ENCODE measurements at regions not wholly inside any gene's neighbourhood (a gene's known extent, or its start where the extent isn't known, plus 50 kb on each side); places are given as distances from the start of the nearest gene placed in this dataset.

DNA sequence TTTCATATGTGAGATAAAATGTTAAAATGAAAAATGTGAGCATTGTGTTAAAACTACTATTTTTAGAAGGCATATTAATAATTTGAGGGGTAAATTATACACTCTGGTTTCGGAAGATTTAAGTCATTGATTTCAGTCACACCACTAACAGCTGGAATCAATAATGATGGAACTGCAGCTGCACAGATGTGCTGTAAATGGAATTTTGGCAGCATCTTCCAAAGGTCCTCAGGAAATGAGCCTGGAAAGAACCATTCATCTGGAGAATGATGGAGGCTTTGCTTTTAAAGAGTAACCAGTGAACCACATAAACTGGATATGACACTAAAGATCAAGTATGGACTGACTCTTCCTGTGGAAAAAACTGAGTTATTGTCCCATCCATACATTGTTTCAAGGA is 759.0 kb upstream of the EPHA5 start:
- no peak for ATAC-seq
- Histone ChIP-seq H3K27me3 (no peaks in the 10 kb centered on the region), H3K9me3 (no peaks in the 10 kb centered on the region), H3K36me3 (no peaks in the 10 kb centered on the region), H3K4me1 (no peaks in the 10 kb centered on the region), H3K4me3 (no peak overlapping the region), H3K27ac (no peak overlapping the region)
- WGBS, 2 donors (ENCODE audit: low coverage in 1 of 2): 24 to 42% methylated on average over 1 of the region's 1 CpG
- TF ChIP-seq, protein P1, sequence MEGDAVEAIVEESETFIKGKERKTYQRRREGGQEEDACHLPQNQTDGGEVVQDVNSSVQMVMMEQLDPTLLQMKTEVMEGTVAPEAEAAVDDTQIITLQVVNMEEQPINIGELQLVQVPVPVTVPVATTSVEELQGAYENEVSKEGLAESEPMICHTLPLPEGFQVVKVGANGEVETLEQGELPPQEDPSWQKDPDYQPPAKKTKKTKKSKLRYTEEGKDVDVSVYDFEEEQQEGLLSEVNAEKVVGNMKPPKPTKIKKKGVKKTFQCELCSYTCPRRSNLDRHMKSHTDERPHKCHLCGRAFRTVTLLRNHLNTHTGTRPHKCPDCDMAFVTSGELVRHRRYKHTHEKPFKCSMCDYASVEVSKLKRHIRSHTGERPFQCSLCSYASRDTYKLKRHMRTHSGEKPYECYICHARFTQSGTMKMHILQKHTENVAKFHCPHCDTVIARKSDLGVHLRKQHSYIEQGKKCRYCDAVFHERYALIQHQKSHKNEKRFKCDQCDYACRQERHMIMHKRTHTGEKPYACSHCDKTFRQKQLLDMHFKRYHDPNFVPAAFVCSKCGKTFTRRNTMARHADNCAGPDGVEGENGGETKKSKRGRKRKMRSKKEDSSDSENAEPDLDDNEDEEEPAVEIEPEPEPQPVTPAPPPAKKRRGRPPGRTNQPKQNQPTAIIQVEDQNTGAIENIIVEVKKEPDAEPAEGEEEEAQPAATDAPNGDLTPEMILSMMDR (IDR thresholded peaks at IDR 0.05): no peak
- no peak for TF ChIP-seq POLR2AphosphoS5 (IDR thresholded peaks at IDR 0.05)
- TF ChIP-seq EP300 (IDR thresholded peaks at IDR 0.05): no peak
- no peak for TF ChIP-seq POLR2A (IDR thresholded peaks at IDR 0.05)

DNA sequence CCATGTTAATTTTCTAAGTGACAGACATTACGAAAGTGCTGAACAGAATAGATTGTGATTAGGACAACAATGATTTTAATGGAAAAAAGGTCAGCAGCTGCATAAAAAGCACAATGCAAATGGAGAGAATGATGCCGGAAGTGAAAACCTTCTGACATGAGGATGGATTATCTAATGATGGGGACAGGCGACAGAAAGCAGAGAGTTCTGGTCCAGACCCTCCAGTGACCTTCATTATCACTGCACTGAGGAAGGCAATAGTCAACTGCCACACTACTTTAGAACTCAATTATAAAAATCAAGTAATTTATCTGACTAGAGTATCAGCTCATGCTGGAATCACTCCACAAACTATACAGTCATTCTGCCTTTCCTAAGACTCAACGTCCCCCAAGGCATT is 746.1 kb upstream of the EPHA5 start:
- no peak for TF ChIP-seq EP300 (IDR thresholded peaks at IDR 0.05)
- 35 to 43% methylated on average over 4 of the region's 4 CpGs for WGBS, 2 donors (ENCODE audit: low coverage in 1 of 2)
- no peaks in the 10 kb centered on the region for H3K27me3 ChIP-seq

DNA sequence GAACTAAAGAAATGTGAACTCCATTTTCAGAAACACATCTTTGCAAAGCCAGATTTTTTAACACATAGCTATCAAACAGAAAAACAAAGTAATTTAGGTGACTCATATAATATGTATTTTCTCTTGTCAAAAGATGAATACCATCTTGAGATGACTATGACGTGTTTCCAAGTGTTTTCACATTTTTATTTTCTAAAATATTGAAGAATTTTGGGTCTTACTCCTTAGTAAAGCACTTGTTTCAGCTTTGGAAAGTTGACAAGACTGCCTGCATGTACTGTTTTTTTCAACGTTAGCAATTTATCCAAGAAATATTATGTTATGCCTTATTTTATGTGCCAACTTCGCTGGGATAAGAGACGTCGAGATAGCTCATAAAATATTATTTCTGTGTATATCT is 733.9 kb upstream of the EPHA5 start:
- WGBS, 2 donors (ENCODE audit: low coverage in 1 of 2): 50 to 62% methylated on average over 5 of the region's 5 CpGs
- no peaks in the 10 kb centered on the region for H3K9me3 ChIP-seq
- H3K27ac ChIP-seq: no peak overlapping the region
- TF ChIP-seq, protein P1 (IDR thresholded peaks at IDR 0.05): no peak
- H3K4me3 ChIP-seq: no peak overlapping the region
- H3K27me3 ChIP-seq: no peaks in the 10 kb centered on the region
- H3K36me3 ChIP-seq: no peaks in the 10 kb centered on the region
- H3K4me1 ChIP-seq: no peaks in the 10 kb centered on the region
- ATAC-seq: no peak

More for the DNA sequence above, 746.1 kb upstream of the EPHA5 start:
- Histone ChIP-seq H3K36me3 (no peaks in the 10 kb centered on the region), H3K9me3 (peaks cover 0 to 12% (median 0%) of the 10 kb centered on the region in 3 donors), H3K4me3 (no peak overlapping the region), H3K27ac (no peak overlapping the region), H3K4me1 (no peaks in the 10 kb centered on the region)
- no peak for ATAC-seq

DNA sequence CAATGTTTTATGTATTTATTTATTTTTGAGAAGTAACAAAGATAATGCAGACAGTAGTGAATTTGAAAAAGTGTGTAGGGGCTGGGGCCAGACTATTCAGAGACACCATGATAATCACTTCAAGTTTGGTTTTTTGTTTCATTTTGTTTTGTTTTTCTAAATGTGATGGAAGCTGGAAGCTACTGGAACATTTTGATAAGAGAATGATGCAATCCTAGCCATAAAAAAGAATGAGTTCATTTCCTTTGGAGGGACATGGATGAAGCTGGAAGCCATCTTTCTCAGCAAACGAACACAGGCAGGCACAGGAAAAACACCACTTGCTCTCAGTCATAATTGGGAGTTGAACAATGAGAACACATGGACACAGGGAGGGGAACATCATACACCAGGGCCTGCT is 706.6 kb upstream of the EPHA5 start:
- ATAC-seq: no peak
- TF ChIP-seq, protein P1 (IDR thresholded peaks at IDR 0.05): no peak
- WGBS, 2 donors (ENCODE audit: low coverage in 1 of 2): 15% methylated on average over 1 of the region's 1 CpG; no CpG with 5 or more reads in 1 of the 2 donors

DNA sequence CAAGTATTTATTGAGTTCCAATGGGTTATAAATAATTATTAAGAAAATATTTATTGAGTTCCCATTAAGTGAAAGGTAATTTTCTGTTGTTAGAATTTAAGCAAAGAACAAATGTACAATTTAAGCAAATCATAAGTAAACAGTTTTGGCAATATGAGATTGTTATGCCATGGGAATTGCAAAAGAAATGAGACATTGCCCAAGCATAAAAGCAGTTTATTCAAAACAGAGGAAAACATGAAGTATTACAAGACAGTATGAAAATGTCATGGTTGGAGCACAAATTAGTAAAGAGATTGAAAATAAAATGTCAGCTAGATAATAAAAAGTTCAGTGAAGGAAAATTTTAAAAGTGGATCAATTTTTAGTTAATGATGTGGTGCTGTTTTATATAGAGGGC is 706.1 kb upstream of the EPHA5 start:
- no peaks in the 10 kb centered on the region for H3K4me1 ChIP-seq
- no peak overlapping the region for H3K27ac ChIP-seq
- H3K27me3 ChIP-seq: no peaks in the 10 kb centered on the region
- no peak for TF ChIP-seq POLR2A (IDR thresholded peaks at IDR 0.05)
- TF ChIP-seq, protein P1 (IDR thresholded peaks at IDR 0.05): no peak
- TF ChIP-seq EP300 (IDR thresholded peaks at IDR 0.05): no peak
- H3K4me3 ChIP-seq: no peak overlapping the region
- no peaks in the 10 kb centered on the region for H3K9me3 ChIP-seq
- ATAC-seq: no peak
- no peaks in the 10 kb centered on the region for H3K36me3 ChIP-seq

More for the DNA sequence above, 706.6 kb upstream of the EPHA5 start:
- Histone ChIP-seq H3K36me3 (no peaks in the 10 kb centered on the region), H3K27me3 (no peaks in the 10 kb centered on the region), H3K27ac (no peak overlapping the region), H3K4me1 (no peaks in the 10 kb centered on the region), H3K9me3 (no peaks in the 10 kb centered on the region), H3K4me3 (no peak overlapping the region)

DNA sequence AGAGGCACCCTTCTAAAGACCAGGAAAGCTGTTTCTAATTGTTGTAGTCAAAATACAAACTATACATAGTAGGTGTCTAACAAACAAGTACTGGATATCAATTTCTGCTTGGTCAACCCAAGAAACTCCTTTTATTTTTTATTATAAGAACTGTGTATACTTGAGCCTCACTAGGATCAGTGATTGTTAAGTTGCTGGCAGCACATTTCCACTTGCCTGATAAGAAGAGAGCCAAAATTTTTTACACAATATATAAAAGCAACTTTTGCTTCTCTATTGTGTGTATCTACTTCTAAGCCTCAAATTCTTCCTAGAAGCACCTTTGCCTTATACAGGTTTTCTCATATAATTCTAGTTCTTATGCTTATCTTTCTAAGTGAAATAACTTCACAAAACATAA is 703.0 kb upstream of the EPHA5 start:
- no peak overlapping the region for H3K4me3 ChIP-seq
- ATAC-seq: no peak
- H3K4me1 ChIP-seq: no peaks in the 10 kb centered on the region
- H3K9me3 ChIP-seq: no peaks in the 10 kb centered on the region
- no peak overlapping the region for H3K27ac ChIP-seq
- H3K27me3 ChIP-seq: no peaks in the 10 kb centered on the region
- no peaks in the 10 kb centered on the region for H3K36me3 ChIP-seq
- TF ChIP-seq POLR2A (IDR thresholded peaks at IDR 0.05): no peak
- TF ChIP-seq EP300 (IDR thresholded peaks at IDR 0.05): no peak
- TF ChIP-seq, protein P1 (IDR thresholded peaks at IDR 0.05): no peak
- no peak for TF ChIP-seq POLR2AphosphoS5 (IDR thresholded peaks at IDR 0.05)
